A549 (cell line): ENCODE measurements at regions not wholly inside any gene's neighbourhood (a gene's known extent, or its start where the extent isn't known, plus 50 kb on each side); places are given as distances from the start of the nearest gene placed in this dataset.

Experiments
- CEBPB ChIP-seq, 2 experiments: fragments of >200 bp in 1 of 2; sonication (Bioruptor Twin) in 1 of 2; formaldehyde crosslinking in 1 of 2; IDR thresholded peaks; 2 replicates each; pipeline ENCODE4 v1.6.1; 2012 to 2016
- CHD4 ChIP-seq: fragments of 200-600 bp; sonication (generic); IDR thresholded peaks from 2 replicates; pipeline ENCODE4 v1.6.1; 2016; ENCODE audit warnings: antibody characterized with exemption, mild to moderate bottlenecking, borderline replicate concordance
- EP300 ChIP-seq, 2 experiments: fragments of >200 bp; sonication (Bioruptor Twin); formaldehyde crosslinking; IDR thresholded peaks; 2 replicates in 1 of 2; 3 replicates in 1 of 2; pipeline ENCODE4 v1.6.1; 2016 to 2017
- HDAC2 ChIP-seq: fragments of 200-600 bp; sonication (generic); IDR thresholded peaks from 2 replicates; pipeline ENCODE4 v1.6.1; 2016
- JUN ChIP-seq, 2 experiments: fragments of >200 bp; sonication (Bioruptor Twin); formaldehyde crosslinking; IDR thresholded peaks; 2 replicates in 1 of 2; 3 replicates in 1 of 2; pipeline ENCODE4 v1.6.1; 2016 to 2017
- MYC ChIP-seq: IDR thresholded peaks from 2 replicates; pipeline ENCODE4 v1.6.1; 2012; ENCODE audit warnings: mild to moderate bottlenecking, inconsistent platforms, low read length, improper control_type of control experiment, borderline replicate concordance
- POLR2A ChIP-seq: IDR thresholded peaks from 2 replicates; pipeline ENCODE4 v1.6.1; 2012; ENCODE audit warnings: mild to moderate bottlenecking, low read length
- RAD21 ChIP-seq, 2 experiments: fragments of >200 bp in 1 of 2; sonication (Bioruptor Twin) in 1 of 2; formaldehyde crosslinking in 1 of 2; IDR thresholded peaks in 1 of 2; conservative IDR thresholded peaks in 1 of 2; 2 replicates in 1 of 2; 3 replicates in 1 of 2; pipeline ENCODE4 v1.6.1; 2012 to 2018; ENCODE audit warnings: inconsistent platforms in 1 of 2
- RCOR1 ChIP-seq: fragments of 150-350 bp; IDR thresholded peaks from 2 replicates; pipeline ENCODE4 v1.6.1; 2014; ENCODE audit warnings: antibody characterized with exemption, low read length, low read depth
- RNF2 ChIP-seq: fragments of 200-600 bp; sonication (generic); IDR thresholded peaks from 2 replicates; pipeline ENCODE4 v1.6.1; 2016; ENCODE audit warnings: low read depth, mild to moderate bottlenecking, antibody characterized with exemption, moderate library complexity, borderline replicate concordance
- SREBF2 ChIP-seq: fragments of 450-650 bp; IDR thresholded peaks from 2 replicates; pipeline ENCODE4 v1.6.1; 2014; ENCODE audit warnings: mild to moderate bottlenecking, moderate library complexity
- ZC3H11A ChIP-seq: fragments of 450-650 bp; IDR thresholded peaks from 2 replicates; pipeline ENCODE4 v1.6.1; 2014; ENCODE audit warnings: antibody characterized with exemption, mild to moderate bottlenecking
- TF ChIP-seq, protein P1 (sequence below): fragments of >200 bp; sonication (Bioruptor Twin); formaldehyde crosslinking; IDR thresholded peaks from 3 replicates; pipeline ENCODE4 v1.5.1; 2016
- TF ChIP-seq, protein P2 (sequence below): IDR thresholded peaks from 2 replicates; pipeline ENCODE4 v1.6.1; 2012

DNA sequence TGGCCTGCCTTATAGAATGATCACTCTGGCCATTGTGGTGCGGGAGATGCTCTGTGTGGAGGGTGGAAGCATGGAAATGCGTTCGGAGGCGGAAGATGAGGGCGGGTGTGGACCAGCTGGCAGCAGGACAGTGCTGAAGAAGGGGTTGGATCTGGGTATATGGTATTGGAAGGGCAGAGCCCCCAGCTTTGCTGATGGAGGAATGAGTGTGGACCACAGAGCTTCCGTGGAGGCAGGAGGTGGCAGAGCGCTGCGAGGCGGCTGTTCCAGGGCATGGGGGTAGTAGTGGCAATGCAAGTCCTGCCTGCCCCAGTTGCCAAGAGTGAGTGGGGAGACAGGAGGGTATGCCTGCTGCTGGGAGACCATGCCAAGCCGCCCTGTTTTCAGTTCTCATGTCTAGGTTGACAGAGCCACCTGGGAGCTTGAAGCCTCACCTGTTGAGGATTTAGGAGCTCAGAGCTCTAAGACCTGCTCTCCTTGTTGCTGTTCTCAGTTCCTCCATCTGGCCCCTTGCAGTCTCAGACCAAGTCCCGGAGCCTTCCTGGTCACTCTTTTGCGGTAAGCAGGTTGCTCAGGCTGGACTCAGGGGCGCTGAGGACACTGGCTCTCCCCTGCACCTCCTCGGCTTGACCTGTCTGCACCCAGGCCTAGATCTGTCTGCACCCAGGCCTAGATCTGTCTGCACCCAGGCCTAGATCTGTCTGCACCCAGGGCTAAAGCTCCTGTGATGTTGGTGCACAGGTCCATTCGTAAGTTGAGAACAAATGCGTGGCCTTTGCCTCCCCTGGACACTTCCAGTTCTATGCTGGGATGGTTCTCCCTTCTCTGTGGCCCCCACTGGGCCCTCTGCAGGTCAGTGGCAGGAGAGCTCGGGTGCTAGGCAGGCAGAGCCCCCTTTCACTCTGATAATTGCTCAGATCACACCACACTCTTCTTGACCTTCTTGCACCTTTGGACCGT, 290.5 kb upstream of the HS6ST1 start:
- TF ChIP-seq, protein P1, sequence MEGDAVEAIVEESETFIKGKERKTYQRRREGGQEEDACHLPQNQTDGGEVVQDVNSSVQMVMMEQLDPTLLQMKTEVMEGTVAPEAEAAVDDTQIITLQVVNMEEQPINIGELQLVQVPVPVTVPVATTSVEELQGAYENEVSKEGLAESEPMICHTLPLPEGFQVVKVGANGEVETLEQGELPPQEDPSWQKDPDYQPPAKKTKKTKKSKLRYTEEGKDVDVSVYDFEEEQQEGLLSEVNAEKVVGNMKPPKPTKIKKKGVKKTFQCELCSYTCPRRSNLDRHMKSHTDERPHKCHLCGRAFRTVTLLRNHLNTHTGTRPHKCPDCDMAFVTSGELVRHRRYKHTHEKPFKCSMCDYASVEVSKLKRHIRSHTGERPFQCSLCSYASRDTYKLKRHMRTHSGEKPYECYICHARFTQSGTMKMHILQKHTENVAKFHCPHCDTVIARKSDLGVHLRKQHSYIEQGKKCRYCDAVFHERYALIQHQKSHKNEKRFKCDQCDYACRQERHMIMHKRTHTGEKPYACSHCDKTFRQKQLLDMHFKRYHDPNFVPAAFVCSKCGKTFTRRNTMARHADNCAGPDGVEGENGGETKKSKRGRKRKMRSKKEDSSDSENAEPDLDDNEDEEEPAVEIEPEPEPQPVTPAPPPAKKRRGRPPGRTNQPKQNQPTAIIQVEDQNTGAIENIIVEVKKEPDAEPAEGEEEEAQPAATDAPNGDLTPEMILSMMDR: no peak
- TF ChIP-seq POLR2A: no peak
- TF ChIP-seq RCOR1: no peak
- no peak for TF ChIP-seq HDAC2
- no peak for TF ChIP-seq CEBPB (IDR thresholded peaks at IDR 0.05)
- TF ChIP-seq RNF2: no peak
- TF ChIP-seq EP300 (IDR thresholded peaks at IDR 0.05): no peak
- TF ChIP-seq ZC3H11A: no peak
- TF ChIP-seq CHD4: no peak
- TF ChIP-seq, protein P2, sequence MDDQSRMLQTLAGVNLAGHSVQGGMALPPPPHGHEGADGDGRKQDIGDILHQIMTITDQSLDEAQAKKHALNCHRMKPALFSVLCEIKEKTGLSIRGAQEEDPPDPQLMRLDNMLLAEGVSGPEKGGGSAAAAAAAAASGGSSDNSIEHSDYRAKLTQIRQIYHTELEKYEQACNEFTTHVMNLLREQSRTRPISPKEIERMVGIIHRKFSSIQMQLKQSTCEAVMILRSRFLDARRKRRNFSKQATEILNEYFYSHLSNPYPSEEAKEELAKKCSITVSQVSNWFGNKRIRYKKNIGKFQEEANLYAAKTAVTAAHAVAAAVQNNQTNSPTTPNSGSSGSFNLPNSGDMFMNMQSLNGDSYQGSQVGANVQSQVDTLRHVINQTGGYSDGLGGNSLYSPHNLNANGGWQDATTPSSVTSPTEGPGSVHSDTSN: no peak
- TF ChIP-seq SREBF2: no peak
- TF ChIP-seq RAD21 (conservative IDR thresholded peaks at IDR 0.05 in 1 of 2, IDR thresholded peaks at IDR 0.05 in 1 of 2): no peak
- no peak for TF ChIP-seq MYC
- TF ChIP-seq JUN (IDR thresholded peaks at IDR 0.05): no peak
